Fibroblast of skin of back (primary cell): ENCODE measurements at regions not wholly inside any gene's neighbourhood (a gene's known extent, or its start where the extent isn't known, plus 50 kb on each side); places are given as distances from the start of the nearest gene placed in this dataset.
"Not testable (repeated sequence)": the region's sequence is repeated elsewhere in the genome, so short reads cannot be mapped to it uniquely, and the experiment has no call there.

ENCODE experiments used
- DNase-seq: peaks from one replicate; pipeline ENCODE4 v3.0.0-alpha.2; 2013

DNA sequence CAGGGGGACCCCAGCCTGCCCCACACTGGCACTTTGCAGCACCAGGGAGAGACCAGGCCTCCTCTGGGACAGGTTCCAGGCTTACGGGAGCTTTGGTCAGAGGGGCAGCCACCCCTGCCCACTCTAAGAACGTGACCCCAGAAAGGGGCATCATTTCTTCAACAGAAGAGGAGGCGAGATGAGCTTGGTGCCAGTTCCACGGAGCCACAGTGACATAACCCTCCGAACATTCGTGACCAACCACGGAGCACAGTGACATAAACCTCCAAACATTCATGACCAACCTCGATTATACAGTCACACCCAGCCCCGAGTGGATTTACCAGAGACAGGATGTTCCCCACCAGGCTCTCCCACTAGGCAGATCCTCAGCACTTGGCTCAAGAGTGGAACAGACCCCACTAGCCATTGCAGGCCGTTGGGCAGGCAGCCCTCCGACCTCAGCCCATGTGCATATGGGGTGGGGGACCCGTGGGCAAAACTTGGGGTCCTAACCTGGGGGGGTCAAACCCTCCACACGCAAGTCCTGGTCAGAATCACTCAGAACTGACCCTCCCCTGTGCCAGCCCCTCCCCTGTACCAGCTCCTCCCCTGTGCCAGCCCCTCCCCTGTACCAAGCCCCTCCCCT is 112.9 kb downstream of the METRNL start:
- peak; percentile 78 for DNase-seq

DNA sequence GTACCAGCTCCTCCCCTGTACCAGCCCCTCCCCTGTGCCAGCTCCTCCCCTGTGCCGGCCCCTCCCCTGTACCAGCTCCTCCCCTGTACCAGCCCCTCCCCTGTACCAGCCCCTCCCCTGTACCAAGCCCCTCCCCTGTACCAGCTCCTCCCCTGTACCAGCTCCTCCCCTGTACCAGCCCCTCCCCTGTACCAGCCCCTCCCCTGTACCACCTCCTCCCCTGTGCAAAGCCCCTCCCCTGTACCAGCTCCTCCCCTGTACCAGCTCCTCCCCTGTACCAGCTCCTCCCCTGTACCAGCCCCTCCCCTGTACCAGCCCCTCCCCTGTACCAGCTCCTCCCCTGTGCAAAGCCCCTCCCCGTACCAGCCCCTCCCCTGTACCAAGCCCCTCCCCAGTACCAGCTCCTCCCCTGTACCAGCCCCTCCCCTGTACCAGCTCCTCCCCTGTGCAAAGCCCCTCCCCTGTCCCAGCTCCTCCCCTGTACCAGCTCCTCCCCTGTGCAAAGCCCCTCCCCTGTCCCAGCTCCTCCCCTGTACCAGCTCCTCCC is 113.5 kb downstream of the METRNL start:
- not testable (repeated sequence) for DNase-seq

DNA sequence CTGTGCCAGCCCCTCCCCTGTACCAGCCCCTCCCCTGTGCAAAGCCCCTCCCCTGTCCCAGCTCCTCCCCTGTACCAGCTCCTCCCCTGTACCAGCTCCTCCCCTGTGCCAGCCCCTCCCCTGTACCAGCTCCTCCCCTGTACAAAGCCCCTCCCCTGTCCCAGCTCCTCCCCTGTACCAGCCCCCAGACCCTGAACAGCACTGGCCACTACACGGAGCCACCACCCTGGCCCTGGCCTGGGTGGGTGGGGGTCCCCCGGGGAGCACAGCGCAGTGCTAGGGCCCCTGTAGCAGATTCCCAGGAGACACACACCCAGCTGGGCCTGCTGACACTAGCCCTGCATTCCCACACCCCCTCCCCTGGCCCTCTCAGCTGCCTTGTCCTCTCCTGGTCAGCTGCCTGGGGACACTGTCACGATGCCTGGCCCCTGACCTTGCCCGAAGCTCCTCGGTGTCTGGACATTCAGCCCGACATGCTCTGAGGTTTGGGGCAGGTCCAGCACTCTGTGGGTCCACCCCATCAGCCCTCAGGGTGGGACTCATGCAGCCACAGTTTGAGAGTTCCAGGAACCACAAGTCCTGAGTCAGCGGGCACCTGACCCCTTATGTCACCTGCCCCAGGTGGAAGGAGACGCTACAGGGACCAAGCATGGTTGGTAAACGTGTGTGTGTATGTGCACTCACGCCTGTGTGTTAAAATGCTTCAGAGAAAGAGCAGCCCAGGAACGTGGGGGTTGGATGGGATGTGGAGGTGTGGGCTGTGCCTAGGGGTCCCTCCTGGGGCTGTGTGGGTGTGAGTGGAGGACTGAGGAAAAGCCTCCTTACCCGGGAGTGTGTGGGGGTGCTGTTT is 114.2 kb downstream of the METRNL start:
- DNase-seq, result no peak

DNA sequence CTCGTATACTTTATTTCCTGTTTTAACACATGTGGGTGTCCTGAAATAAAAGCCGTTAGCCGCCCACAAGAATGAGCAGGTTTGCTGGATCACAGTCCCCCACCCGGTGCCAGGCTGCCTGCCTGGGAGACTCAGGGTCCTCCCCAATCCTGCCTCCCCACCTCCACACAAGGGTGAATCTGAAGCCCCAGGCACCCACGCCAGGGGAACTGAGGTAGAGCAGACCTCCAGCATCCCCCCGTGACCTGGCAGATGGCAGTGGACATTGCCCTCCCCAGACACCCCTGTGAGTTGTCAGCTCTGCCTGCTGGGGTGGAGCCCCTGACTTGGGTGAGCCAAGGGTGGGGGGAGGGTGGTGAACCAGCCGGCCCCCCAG is 114.8 kb downstream of the METRNL start:
- DNase-seq, result no peak

DNA sequence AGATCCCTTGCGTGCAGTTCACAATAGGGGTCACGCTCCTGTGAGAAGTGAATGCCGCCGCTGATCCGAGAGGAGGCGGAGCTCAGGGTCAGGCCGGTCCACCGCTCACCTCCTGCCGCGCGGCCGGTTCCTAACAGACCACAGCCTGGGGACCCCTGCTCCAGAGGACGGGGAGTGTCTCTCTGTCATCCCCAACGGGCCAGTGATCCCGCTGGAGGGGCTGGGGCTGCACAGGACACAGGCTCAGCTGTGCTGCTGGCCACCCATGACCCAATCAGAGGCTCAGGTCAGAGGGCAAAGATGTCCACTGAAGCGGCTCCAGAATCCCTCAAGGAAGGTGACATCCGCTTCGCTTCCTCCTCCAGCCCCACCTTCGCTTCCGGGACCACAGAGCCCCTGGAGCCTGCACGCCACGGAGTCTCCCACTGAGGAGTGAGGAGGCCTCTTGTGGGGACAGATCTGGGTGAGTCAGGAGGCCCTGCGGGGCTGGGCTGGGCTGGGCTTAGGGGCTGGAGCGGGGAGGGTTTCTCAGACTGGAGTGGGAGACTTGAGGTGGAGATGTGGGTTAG is 115.4 kb downstream of the METRNL start:
- DNase-seq, result peak; percentile 71

DNA sequence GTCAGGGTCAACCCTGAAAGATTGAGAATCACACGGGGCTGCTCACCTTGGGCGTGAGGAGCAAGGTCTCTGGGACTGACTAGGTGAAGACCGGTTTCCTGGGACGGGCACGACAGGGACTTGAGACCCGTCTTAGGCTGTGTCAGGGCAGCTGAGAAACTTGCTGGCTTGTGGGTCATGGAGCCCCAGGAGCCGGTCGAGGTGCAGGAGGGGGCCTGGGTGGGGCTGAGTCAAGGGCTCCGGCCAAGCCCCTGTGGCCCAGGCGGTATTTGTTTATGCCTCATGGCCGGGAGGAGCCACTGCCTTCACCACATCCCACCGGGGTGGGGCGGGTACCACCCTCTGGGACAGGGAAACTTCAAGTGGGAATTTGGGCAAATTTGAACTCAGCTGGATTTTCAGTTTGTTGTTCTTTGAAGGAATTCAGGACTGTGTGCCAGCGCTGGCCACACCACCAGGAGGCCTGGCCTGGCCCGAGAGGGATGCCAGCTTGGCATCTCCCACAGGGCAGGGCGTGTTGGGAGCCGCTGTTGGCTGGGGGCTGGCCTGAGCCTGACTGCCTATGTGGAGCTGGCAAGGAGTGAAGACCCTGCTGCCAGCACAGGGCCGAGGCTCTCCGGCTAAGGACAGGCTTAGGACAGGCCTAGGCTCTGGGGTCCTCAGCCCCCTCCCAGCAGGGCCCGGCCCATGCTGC is 116.1 kb downstream of the METRNL start:
- peak; percentile 82 for DNase-seq

DNA sequence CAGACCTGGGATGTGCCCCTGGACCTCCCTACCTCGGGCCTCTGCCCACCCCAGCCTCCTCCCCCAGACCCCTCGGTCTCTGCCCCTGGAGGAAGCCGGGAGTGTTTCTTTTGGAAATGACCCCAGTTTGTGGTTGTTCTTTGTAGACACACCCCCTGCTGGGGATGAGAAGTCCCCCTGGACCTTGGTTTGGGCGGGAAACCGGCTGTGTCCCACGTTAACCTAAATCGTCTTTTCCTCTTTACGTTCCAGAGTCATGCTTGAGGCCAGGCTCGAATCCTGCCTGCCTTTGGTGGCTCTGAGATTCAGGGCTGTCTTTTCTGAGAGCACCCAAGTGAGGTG is 116.6 kb downstream of the METRNL start:
- DNase-seq, result peak; percentile 91

DNA sequence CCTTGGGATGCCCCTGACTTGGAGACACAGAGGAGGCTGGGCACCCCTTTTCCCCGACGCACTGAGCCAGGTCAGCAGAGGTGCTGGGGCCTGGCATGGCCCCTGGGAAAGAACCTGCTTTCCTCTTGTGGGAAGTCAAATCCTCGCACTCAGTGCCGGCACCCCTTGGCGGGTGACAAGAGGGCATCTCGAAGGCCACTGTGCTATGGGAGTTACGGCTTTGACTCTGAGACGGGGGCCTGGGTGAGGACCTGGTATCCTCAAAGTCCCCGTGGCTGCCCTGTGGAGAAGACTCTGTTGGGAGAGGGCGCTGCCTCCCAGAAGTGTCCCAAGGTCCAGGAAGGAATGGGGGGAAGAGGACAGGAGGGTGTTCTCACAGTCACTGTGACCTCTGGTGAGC is 117.0 kb downstream of the METRNL start:
- no peak for DNase-seq

DNA sequence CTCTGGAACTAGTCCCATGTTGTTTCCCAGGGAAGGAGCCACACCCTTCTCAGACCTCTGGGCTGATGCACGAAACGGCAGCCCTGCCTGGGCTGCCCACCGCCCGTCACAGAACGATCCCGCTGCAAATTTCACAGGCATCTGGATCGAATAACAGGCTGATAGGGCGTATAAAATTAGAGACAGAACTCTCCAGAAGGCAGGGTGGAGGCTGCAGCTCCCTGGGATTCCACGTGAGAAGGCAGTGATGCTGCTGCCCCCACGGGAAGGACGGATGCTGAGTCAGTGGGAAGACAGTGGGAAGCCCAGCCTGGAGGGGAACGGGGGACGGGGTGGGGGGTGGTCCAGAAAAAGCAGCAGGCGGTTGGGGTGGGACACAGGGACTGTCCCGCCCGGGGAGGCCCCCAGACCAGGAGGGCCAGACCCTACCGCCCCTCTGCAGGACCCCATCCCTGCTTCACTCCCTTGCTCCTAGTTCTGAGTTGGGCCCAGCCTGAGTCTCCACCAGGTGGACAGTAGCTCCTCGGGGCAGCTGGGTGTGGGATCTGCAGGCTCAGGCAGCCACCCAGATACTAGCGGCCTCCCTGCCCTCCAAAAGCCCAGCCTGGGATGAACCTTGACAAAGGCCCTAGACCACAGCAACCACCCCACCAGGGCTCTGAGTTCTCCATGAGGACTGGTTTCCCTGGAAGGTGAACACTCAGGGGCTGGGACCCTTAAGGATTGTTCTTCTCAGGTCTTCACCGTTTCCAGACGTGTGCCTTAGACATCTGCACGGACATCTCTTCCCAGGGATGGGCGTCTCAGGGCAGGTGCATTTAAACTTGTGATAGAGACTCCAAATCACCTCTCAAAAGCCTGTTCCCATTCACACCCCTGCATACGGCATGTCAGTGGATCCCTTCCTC is 117.8 kb downstream of the METRNL start:
- peak; percentile 66 for DNase-seq

DNA sequence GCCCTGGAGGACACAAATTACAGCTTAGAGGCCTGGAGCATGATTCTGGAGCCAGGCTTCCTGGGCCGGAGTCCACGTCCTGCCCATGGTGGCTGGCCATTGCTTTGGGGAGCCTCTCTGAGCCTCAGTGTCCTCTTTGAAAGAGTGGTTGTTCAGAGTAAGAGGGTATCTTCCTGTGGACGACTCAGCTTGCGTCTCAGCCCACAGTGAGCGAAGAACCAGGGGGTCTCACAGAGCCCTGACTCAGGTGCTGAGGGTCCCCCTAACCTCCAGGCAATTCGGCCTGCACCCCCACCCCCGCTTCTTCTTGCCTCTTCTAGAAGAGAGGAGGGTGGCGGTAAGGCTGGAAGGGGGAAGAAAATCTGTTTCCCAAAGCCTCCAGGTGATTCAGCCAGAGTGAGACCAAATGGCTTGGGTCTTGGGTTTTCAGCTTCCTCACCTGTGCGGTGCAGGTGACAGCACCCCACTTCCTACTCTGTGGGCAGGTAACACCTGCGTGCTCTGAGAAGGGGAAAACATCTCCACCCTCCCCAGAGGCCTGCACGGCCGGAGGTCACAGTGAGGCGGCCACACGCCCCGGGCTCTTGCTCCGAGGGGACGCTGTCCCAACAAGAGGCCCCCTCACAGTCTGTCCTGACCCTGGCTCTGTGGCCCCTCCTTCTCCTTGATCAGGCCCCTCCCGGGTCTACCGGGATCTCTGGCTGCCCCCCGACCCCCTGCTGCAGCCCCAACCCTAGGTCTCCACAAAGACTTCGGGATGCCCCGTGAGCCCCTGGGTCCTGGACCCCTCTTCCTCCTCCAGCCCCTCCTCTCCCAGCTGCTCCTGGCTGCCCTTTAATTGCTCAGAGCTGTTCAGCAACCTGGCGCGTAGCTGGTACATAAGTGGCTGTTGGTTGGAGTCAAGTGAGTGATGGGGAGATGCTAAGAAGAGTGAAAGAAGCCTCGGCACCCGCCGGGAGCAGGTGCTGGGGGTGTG is 119.2 kb downstream of the METRNL start:
- DNase-seq, result no peak

DNA sequence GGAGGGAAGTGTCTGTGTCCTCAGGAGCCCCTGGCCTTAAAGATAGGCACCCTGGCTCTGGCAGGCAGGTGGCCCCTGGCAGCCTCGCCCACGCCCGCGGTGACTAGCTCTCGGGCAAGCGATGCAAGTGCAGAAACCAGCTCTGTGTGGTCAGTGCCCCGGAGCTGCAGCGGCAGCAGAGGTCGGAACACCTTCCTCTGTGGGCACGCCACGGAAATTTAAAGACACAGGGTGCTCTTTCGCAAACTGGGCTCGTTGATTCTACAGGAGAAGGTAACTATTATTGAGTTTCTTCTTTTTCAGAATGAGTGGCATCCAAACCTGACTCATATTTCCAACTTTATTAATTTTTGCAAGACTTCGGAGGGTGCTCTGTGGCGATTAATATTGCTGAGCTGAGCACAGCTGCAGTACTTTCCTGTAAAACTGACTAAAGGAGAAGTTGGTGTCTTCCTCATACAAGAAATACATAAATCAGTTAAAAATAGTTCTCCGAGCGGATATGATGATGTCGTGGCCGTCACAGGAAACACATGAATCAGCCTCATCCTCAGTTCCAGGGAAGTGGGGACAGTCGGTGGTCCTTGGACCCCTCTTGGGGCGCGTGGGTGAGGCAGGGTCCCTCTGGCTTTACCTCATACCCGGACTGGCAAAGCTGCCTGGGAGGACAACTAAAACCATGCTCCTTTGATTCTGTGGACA is 120.2 kb downstream of the METRNL start:
- DNase-seq, result peak; percentile 43

DNA sequence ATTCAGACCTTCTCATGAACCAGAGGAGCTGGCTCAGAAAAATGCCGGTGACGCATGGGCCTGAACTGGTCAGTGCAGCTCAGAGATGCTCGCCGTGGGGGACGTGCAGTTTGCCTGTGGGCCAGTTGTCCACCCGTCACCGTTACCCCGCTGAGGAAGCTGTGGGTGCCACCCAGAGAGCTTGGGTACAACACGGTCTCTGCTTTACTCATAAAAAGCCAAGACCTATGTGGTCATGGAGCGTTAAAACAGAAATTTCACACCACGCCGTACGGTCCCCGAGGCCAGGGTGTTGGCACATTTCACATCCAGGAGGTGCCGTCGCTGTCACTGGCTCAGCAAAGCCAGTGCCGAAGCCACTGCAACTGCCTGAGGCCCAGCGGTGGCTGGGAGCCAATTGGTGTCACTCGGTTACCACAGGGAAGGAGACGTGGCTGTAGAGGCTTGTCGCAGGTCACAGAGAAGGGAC is 120.9 kb downstream of the METRNL start:
- no peak for DNase-seq

DNA sequence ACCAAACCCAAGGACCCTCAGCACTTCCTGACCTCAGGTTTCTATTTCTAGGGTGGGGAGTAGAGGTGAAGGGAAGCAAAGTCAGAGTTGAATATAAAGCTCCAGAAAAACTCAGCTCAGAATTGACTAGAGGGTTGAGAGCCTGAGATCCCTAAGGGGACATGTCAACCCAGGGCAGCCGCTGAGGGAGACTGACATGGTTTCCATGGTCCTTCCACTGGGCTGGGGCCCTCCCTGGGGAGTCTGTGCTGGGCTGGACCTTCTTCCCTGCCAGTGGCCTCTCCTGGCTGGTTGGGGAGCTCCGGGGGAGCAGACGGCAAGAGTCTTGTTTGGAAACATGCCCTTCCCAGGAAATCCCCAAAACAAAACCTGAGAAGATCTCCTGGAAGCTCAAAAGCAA is 121.3 kb downstream of the METRNL start:
- DNase-seq, result no peak

DNA sequence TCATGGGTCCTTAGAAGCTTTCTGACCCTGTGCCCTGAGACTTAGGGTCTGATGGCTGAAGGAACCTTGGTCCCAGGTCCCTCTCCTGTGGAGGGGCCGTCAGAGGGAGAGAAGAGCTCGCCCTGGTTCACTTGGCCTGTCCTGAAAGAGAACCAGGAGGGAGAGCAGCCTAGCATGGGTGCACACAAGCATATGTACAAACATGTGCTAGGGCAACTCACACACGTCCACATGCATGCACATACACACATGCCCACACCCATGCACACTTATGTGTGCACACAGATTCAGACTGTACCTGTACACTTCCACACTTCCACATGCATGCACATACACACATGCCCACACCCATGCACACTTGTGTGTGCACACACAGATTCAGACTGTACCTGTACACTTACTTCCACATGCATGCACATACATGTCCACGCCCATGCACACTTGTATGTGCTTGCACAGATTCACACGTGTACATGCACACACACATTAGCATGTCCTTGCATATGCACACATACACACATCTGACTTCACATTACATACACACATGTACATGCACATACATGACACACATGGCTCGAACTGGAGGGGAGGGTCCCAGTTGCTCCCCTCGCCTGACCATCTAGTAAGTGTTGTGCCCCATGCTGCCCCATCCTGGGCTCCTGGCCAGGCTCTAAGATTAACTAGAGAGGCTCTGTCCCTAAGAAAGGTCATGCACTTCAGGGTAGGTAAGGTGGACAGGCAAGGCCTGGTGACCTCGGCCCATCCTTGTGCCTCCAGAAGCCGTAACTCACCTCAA is 122.0 kb downstream of the METRNL start:
- DNase-seq, result no peak

DNA sequence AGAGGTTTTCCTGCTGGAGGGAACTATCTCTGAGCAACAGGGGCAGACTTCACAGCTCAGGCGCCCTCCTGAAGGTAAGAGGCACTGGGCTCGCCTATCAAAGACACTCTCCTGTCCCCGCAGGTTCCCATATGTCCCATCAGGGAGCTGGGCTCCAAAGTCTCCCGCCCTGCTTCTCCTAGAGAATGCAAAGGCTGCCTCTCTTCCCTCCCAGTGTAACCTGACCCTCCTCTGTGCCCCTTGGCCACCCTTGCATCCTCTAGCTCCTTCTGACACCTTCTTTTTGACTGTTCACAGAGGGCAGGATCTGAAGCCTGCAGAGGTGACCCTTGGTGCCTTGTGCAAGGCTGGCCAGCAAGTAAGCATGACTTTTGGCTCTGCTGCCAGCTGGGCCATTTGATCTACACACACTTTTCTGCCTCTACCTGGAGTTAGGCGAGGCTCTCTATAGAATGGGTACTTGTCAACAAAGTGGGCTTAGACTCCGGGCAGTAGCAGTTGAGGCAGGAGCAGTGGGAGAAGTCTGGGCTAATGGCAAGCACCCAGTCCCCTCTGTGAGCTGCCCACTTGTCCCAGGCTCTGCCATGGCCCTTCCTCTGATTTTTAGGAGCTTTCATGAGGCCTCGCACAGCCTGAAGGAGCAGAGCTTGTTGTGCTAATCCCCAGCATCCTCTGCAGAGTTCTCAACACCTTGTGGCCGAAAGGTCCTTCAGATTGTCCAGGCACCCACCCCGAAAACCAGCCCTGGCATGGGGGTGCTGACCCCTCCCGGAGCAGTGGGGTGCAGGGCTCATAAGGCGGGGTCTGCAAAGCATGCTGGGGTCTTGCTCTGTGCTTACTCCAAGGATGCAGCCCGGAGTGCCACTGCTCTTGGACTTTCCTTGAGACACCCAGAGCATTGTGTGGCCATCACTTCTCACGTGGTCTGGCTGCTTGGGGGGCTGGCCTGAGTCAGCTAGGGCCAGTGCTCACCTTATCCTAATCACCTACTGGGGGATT is 122.9 kb downstream of the METRNL start:
- no peak for DNase-seq

DNA sequence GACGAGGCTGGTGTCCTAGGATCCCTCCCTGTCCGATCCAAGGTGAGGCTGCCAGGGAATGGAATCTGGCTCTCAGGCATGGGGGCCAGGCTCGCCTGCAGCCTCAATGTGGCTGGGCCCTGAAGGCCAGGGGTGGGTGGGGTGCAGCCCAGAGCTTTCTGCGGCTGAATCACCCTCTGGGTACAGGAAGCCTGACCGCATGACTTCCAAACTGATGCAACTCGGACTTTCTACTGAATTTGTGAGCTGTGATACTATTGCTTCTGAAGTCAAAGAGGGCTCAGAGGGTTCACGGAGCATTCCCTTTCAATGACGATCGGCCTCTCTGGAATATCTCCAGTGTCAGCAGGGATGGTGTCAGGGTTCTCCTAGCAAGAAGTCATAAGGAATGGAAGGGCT is 123.7 kb downstream of the METRNL start:
- peak; percentile 94 for DNase-seq

DNA sequence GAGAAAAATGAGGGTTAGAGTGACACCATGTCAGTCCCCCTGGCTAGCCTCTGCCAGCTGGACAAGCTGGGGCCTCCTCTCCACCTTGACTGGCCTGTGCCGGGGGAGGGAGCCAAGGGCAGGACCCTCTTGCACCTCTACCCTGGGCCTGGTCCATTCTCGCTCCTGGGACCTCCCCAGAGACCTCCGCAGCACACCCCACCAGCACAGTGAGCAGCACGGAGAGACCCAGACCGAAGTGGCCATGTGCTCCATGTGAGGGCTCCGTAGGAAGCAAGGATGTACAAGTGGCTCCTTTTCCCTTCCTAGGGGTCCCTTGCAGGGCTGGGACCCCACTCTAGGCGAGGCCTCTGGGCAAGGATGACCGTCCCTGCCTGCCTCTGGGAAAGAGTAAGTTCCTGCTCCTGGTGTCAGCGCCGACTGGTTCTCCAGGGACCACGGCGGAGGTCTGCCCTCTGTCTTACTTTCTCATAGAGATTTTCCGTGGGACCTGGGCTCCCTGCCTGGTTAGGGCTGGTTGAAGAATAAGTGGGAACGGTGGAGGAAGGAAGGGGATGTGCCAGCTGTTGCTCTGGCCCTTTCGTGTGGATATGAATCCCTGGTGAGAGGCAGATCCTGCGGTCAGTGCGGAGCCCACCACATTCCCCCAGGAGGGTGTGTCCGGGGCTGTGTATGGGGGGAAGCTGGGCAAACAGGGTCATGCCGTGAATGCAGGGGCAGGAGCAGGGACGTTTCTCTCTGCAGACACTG is 124.2 kb downstream of the METRNL start:
- DNase-seq, result no peak
